ENCODE measurements at regions not wholly inside any gene's neighbourhood (a gene's known extent, or its start where the extent isn't known, plus 50 kb on each side); places are given as distances from the start of the nearest gene placed in this dataset.

- no peak for DNase-seq (ENCODE audit: low read depth)
- H3K4me3 ChIP-seq (ENCODE audit: low read length), result no peak overlapping the region
- TF ChIP-seq CTCF (conservative IDR thresholded peaks at IDR 0.05; ENCODE audit: low read length), result no peak
Measured at GRCh38 chr7:117944886-117945285, 71.6 kb upstream of the CTTNBP2 start.

GRCh38 chr7:117946151-117946633, 73.0 kb upstream of the CTTNBP2 start:
- H3K4me3 ChIP-seq (ENCODE audit: low read length), result no peak overlapping the region
- DNase-seq (ENCODE audit: low read depth), result no peak
- no peak for TF ChIP-seq CTCF (conservative IDR thresholded peaks at IDR 0.05; ENCODE audit: low read length)

- no peak for DNase-seq (ENCODE audit: low read depth)
- no peak overlapping the region for H3K4me3 ChIP-seq (ENCODE audit: low read length)
- no peak for TF ChIP-seq CTCF (conservative IDR thresholded peaks at IDR 0.05; ENCODE audit: low read length)
Measured at GRCh38 chr7:117949232-117949631, 76.0 kb upstream of the CTTNBP2 start.

GRCh38 chr7:117950601-117951260, 77.5 kb upstream of the CTTNBP2 start:
- no peak for DNase-seq (ENCODE audit: low read depth)
- TF ChIP-seq CTCF (conservative IDR thresholded peaks at IDR 0.05; ENCODE audit: low read length), result no peak
- H3K4me3 ChIP-seq (ENCODE audit: low read length), result no peak overlapping the region

GRCh38 chr7:117951285-117951684, 78.0 kb upstream of the CTTNBP2 start:
- no peak overlapping the region for H3K4me3 ChIP-seq (ENCODE audit: low read length)
- no peak for TF ChIP-seq CTCF (conservative IDR thresholded peaks at IDR 0.05; ENCODE audit: low read length)
- no peak for DNase-seq (ENCODE audit: low read depth)

GRCh38 chr7:117951691-117952280, 78.5 kb upstream of the CTTNBP2 start:
- no peak for TF ChIP-seq CTCF (conservative IDR thresholded peaks at IDR 0.05; ENCODE audit: low read length)
- no peak overlapping the region for H3K4me3 ChIP-seq (ENCODE audit: low read length)
- no peak for DNase-seq (ENCODE audit: low read depth)

- DNase-seq (ENCODE audit: low read depth), result no peak
- H3K4me3 ChIP-seq (ENCODE audit: low read length), result no peak overlapping the region
- no peak for TF ChIP-seq CTCF (conservative IDR thresholded peaks at IDR 0.05; ENCODE audit: low read length)
Measured at GRCh38 chr7:117955046-117955445, 81.8 kb upstream of the CTTNBP2 start.
